Tongue (tissue), 1 donor: ENCODE measurements at regions not wholly inside any gene's neighbourhood (a gene's known extent, or its start where the extent isn't known, plus 50 kb on each side); places are given as distances from the start of the nearest gene placed in this dataset.
A peak's percentile ranks its signal among the peaks of the same experiment; 100 is the strongest.
"Not testable (repeated sequence)": the region's sequence is repeated elsewhere in the genome, so short reads cannot be mapped to it uniquely, and the experiment has no call there.

Experiments used
- DNase-seq: peaks from one replicate; pipeline ENCODE4 v3.0.0-alpha.2; 2015

DNA sequence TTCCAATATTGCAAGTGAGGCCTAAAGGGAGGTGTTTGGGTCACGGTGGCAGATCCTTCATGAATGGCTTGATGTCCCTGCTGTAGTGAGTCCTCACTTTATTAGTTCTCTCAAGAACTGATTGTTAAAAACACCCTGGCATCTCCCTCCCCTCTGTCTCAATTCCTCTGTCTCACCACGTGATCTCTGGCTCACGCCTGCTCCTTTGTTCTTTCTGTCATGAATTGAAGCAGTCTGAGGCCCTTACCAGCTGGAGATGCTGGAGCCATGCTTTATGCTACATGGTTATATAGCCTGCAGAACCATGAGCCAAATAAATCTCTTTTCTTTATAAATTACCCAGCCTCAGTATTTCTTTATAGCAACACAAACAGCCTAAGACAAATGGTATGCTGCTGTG is 980.7 kb upstream of the GRIA3 start:
- no peak for DNase-seq

DNA sequence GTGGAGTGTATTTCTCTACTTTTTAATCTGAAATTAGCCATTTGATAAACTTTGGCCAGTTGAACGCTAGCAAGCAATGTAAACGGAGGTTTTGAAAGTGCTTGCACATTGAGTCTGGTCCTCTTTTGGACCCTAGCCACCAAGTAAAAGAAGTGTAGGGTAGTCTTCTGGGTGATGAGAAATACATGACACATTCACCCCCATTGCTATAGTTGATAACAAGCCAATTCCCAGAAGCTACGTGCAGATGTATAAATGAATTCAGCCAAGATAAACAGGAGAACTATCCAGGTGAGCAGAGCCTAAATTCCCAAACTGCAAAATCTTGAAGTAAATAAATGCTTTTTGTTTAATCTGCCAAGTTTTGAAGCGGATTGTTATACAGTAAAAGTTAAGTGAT is 965.4 kb upstream of the GRIA3 start:
- peak; percentile 0 for DNase-seq

- no peak for DNase-seq
Observed at GRCh38 chrX:122219226-122219625, 964.9 kb upstream of the GRIA3 start.

GRCh38 chrX:122219735-122220134 is 964.3 kb upstream of the GRIA3 start:
- DNase-seq, result no peak

GRCh38 chrX:122220644-122221373 is 963.3 kb upstream of the GRIA3 start:
- DNase-seq, result no peak

DNA sequence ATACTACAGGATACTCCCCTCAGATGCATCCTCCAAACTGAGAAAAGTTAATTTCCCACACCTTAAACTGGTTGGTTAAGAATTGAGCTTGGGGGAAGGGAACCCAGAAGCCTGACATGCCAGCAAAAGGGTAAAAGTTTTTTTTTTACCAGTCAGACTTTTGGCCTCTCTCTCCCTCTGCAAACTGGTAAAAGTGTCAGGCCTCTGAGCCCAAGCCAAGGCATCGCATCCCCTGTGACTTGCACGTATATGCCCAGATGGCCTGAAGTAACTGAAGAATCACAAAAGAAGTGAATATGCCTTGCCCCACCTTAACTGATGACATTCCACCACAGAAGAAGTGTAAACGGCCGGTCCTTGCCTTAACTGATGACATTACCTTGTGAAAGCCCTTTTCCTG is 962.3 kb upstream of the GRIA3 start:
- not testable (repeated sequence) for DNase-seq

GRCh38 chrX:122224137-122224536 is 959.9 kb upstream of the GRIA3 start:
- DNase-seq, result not testable (repeated sequence)

DNA sequence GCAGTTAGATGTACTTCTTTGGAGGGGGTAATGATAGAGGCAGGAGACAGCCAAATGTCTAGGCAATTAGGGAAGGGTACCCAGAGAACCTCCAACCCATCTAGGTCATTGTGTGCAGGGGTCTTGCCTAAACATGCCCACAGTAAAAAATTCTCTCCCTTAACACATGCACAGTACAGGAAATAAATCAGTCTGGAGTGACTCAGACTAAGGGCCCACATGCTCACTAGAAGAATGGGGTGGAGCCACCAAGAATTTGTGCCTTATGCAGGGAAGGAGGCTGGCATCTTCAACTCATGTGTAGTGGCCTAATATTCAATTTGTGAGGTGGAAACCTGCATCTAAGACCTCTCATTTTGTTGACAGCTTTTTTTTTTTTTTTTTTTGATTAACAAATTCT is 945.3 kb upstream of the GRIA3 start:
- no peak for DNase-seq

GRCh38 chrX:122241959-122242358 is 942.1 kb upstream of the GRIA3 start:
- DNase-seq, result no peak

- no peak for DNase-seq
Observed at GRCh38 chrX:122244080-122244479, 940.0 kb upstream of the GRIA3 start.

DNA sequence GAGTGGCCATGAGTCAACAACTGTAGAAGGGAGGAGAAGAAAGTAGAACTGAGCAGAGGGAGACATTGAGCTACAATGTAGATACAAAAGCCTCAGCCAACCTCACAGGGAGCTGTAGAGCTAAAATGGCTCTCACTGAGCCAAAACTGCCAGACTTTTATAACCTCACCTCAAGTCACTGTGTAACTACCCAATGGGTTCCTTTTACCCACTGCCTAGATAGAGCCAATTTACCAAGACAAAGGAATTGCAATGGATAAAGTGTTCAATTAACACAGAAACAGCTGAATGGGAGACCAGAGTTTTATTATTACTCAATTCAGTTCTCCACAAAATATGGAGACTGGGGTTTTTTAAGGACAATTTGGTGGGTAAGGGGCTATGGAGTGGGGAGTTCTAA is 938.9 kb upstream of the GRIA3 start:
- no peak for DNase-seq

GRCh38 chrX:122245943-122246342 is 938.1 kb upstream of the GRIA3 start:
- no peak for DNase-seq

DNA sequence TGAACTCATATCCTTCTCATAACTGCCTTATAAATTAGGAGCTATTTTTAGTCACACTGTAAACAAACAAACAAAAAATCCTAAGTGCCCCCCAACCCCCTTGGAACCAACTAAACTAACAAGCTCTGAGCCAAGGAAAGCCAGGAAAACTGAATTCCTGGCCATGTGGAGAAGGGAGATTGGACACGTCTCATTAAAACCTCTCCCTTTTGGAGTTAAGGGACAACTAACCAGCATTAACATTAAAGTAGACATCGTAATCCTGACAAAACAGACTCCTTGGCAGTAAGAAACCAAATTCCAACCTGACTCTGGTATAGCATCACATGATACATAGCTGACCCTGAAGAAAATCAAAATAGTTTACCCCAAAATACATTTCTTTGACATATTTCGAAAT is 937.1 kb upstream of the GRIA3 start:
- no peak for DNase-seq

- no peak for DNase-seq
Observed at GRCh38 chrX:122248681-122249080, 935.4 kb upstream of the GRIA3 start.

DNA sequence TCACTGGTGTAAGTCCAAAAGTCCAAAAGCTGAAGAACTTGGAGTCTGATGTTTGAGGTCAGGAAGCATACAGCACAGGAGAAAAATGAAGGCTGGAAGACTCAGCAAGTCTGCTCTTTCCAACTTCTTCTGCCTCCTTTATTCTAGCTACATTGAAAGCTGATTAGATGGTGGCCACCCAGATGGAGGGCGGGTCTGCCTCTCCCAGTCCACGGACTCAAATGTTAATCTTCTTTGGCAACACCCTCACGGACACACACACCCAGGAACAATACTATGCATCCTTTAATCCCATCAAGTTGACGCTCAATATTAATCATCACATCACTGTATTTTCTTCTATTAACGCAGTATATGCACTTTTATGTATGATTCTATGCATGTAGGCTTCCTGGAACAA is 931.6 kb upstream of the GRIA3 start:
- no peak for DNase-seq

- no peak for DNase-seq
Observed at GRCh38 chrX:122268353-122268752, 915.7 kb upstream of the GRIA3 start.

DNA sequence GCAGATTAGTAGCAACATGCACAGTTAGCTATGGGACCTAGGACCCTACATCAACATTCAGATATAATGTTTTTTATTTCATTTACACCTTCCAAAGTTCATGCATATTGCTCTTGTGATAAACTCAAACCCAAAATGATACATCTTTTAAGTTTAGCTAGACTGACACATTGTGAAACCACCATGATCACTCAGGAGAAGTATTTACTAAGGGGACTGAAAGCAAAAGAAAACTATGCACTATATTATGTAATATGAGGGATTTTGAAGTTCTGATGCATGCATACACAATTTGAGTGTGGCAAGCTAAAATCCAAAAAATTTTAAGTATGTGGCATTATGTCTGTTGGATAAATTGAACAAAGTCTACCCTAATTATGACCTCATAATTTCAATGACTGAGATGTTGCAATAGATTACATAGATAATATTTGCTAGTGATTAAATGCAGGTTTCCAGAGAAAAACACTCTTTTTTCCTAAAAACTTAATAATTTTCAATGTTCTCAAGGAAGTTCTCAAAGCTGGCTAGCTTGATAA is 914.8 kb upstream of the GRIA3 start:
- no peak for DNase-seq

DNA sequence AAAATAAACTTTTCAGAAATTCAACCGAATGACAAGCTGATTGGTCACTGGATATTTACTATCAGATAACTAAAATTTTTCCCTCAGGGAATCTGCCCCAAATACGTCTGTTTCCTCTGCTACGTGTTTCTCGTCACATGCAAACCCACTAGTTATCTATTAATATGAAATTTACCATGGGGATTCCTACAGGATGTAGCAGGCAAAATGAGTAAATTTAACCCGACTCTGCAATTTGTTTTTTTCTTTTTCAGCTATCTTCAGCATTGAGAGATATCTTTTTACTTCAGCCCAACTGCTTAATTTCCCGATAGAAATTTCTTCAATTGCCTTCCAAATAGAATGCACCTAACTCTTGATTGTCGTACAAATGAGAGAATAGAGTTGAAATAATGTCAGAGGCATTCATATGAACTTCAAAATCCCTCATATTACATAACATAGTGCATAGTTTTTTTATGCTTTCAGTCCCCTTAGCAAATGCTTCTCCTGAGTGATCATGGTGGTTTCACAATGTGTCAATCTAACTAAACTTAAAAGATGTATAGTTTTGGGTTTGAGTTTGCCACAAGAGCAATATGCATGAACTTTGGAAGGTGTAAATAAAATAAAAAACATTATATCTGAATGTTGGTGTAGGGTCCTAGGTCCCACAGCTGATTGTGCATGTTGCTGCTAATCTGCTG is 913.1 kb upstream of the GRIA3 start:
- DNase-seq, result no peak

DNA sequence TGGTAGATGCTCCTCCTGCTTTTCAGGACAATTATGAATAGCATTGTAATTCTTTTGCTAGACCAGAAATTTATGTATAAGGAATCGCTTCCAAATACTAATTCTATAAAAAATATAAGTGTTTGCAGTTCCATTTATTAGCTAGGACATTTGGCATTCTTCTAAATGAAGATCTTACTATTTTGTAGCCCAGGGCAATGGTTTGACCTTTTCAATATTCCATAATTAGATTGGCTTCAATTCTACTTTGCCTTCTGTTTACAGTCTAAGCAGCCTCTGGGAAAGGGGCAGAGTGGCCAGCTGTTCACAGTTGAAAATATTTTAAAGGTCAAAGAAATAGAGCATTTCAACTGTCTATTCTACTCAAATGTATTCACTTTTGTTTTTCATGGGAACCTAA is 912.1 kb upstream of the GRIA3 start:
- DNase-seq, result no peak

GRCh38 chrX:122279746-122280145 is 904.3 kb upstream of the GRIA3 start:
- no peak for DNase-seq

DNA sequence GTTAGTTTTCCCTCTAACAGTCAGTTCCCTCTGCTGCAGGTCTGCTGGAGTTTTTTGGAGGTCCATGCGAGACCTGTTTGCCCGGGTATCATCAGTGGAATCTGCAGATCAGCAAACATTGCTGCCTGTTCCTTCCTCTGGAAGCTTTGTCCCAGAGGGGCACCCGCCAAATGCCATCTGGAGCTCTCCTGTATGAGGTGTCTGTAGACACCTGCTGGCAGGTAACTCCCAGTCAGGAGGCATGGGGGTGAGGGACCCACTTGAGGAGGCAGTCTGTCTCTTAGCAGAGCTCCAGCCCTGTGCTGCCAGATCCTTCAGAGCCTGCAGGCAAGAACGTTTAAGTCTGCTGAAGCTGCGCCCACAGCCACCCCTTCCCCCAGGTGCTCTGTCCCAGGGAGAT is 884.3 kb upstream of the GRIA3 start:
- DNase-seq, result not testable (repeated sequence)

DNA sequence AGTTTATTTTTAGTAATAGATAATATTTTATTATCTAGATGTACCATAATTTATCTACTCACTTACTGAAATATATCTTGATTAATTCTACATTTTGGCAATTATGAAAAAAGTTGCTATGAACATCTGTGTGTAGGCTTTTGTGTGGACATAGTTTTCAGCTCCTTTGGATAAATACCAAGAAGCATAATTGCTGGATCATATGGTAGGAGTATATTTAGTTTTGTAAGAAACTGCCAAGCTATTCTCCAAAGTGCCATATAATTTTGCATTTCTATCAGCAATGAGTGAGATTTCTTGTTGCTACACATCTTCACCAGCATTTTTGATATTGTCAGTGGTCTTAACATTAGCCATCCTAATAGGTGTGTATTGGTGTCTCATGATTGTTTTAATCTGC is 882.6 kb upstream of the GRIA3 start:
- no peak for DNase-seq

GRCh38 chrX:122303761-122304160 is 880.3 kb upstream of the GRIA3 start:
- DNase-seq, result no peak

DNA sequence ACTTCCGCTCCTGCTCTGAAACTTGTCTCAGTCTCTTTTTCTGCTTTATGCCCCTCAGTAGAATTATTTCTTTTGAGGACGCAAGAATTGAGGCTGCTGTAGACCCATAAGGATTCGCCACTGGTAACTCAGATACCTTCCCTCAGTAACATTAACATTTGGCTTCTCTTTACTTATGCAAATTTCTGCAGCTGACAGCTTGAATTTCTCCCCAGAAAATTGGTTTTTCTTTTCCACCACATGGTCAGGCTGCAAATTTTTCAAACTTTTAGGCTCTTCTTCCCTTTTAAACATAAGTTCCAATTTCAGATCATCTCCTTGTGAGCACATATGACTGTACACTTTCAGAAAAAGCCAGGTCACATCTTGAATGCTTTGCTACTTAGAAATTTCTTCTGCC is 839.3 kb upstream of the GRIA3 start:
- DNase-seq, result no peak
